Hematopoietic multipotent progenitor cell treated with erythropoietin and hydrocortisone succinate and interleukin-3 and kit ligand, for 4 days (in vitro differentiated cells): ENCODE measurements at regions not wholly inside any gene's neighbourhood (a gene's known extent, or its start where the extent isn't known, plus 50 kb on each side); places are given as distances from the start of the nearest gene placed in this dataset.
A peak's percentile ranks its signal among the peaks of the same experiment; 100 is the strongest.
"Not testable (repeated sequence)": the region's sequence is repeated elsewhere in the genome, so short reads cannot be mapped to it uniquely, and the experiment has no call there.

Source experiments
- DNase-seq: peaks from one replicate; pipeline ENCODE4 v3.0.0-alpha.2; 2015

DNA sequence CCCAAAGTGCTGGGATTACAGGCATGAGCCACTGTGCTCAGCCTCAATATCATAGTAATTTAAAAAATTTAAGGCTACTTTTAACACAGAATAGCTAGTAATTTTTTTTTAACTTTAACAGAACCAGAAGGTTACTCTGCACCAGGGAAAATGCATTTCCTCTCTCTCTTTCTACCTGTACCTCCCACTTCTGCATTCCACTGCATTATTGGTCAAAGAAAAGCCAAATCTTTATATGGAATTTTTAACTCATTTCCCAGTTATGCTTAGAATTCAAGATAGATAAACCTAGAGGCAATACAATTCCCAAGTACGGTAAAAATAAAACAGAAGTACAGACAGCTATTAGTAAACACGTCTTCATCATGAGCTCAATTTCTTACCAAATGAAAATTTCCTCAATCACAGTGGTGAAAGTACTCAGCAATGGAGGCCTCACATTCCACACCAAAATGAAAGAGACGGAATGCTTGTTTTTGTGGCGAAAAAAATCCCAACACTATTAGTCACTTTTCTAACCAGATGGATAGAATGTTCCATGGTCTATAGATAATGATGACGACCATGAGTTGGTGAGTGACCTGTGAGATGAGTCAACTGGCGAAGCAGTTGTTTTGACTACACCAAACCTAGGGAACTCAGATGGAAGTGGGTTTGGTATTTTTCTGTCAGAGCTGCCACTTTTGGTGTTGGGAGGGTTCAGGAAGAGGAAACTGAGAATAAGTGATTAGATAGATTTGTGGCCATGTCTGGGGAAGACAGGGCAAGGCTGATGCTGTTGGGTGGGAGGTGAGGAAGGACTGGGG is 104.7 kb upstream of the SGK1 start:
- DNase-seq, result no peak

DNA sequence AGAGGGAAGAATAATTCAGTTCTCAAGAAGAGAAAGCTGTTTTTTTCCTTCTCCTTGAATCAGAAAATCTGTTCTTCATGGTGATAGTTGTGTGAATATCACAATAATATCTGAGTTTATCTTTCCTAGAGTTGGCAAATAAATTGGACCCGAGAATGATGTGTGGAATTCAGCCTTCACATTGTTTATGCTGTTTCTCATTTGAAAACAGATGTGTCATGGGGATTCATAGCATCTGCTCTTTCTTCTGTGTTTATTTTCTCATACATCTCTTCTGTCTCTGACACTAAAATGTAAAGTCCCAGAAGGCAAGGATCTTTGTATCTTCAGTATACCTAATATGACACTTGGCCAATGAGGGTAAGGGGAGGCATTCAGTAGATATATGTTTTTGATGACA is 103.6 kb upstream of the SGK1 start:
- DNase-seq, result no peak

DNA sequence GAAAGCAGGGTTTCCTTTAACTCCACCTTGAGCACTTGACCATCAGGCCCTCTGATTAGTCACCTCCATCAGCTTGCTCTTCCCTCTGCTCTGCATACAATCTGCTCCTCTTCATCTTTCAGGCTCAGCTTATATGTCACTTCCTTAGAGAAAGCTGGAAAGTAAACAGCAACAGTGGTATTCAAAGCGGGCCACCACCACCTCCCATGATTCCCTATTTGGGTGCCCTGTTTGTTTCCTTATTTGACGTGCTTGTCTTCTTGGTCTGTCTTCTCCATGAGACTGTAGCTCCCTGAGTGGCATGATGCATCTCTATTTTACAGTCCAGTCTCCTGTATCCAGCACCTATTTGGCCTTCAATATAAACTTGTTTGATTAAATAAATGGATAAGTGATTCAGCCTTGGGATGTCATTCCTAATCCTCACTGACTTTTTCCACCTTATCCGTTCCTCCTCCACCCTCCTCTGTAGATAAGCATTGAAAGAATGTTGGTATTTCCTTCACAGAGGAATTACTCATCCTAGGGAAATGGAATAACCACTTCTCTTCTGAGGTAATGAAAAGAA is 102.8 kb upstream of the SGK1 start:
- DNase-seq, result no peak

DNA sequence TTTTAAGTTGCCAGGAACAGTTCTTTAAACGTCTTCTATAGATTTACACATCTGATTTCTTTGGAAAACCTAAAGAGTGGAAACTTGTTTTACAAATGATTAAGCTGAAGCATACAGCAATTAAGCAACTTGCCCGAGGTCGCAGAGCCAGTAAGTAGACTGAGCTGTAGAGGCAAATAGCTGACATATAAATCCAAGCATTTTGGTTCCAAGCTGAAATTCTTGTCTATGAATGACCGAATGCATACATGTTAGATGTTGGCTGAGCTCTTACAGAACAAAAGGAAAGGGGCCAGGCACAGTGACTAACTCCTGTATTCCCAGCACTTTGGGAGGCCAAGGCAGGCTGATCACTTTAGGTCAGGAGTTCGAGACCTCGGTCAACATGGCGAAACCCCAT is 101.8 kb upstream of the SGK1 start:
- no peak for DNase-seq

DNA sequence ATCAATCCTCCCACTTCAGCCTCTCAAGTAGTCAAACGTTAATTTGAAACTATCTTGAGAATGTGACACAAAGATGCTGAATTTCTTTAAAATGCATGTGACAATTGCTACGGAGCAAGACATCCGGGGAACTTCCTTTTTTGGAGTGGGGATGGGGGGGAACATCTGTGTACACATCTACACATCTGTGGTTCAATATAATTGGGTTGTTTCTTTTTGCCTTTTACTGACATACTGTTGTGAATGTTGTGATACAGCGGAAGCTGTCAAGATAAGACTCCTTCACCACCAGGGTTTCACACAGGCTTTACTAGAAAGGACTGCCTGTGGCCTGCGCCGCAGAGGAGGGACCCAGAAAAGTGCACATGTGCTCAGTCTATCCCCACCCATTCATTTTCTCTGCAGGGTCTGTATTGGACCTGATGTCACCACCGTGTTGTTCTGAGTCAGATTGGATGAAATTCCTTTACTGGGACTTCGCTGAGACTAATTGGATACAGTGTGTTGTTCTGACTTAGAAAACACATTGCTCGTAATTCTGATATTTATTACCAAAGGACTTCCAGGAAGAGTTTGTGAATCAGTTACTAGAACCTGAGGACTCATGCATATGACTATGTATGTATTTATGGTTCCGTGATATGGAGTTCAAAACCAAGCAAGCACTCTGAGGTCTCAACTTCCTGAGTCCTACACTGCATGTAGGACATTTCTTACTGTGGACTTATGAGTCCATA is 98.7 kb upstream of the SGK1 start:
- peak; percentile 30 for DNase-seq

DNA sequence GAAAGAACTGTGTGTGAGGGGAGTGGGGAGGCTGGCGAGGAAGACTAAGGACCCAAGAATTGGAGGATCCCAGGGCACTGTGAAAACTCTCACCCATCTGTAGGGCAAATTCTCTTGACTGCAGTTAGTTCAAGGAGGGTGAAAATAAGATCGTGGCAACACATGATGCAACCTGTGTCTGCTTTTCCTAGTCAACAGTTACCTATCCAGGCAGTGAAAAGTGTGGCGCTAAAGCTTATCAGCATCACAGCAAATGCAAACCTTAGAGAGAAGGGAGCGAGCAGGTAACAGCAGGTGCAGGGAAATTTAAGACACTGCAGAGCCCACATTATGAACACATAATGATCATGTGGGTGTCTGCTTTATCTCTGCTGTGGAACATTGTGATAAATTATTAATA is 97.7 kb upstream of the SGK1 start:
- DNase-seq, result no peak

DNA sequence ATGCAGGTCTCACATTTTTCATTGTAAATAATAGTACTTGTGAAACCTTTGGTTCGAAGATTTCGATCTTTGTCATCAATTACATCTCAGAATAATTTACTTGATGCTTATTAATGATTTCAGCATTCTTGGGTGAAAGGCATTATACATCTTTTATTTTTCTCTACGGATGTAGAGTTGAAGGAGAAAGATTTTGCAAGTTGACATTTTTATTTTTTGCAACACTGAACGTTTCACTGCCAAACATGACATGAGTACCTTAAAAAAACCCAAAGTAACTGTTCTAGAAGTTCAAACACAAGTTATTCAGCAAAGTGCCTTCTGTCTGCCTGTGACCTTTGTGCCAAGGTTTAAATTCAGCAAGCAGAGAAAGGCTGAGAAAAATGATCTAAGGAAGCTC is 97.3 kb upstream of the SGK1 start:
- no peak for DNase-seq

DNA sequence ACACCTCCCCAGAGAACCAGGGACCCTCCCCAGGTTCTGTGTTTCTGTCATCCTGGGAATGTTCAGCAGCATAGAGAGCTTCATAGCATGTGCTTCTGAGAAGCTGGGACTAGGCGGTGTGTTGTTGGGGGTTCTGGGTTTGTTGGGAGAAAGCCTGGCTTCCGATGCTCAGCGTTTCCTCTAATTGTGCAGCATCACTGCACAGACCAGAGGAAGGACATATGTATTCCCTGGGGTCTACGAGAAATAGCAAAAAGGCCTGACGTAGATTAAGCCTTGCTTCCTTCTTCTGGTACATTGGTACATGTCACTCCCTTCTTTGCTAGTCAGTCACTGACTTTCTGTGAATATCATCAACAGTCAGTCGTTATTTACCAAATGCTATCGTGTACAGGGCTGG is 96.9 kb upstream of the SGK1 start:
- no peak for DNase-seq

DNA sequence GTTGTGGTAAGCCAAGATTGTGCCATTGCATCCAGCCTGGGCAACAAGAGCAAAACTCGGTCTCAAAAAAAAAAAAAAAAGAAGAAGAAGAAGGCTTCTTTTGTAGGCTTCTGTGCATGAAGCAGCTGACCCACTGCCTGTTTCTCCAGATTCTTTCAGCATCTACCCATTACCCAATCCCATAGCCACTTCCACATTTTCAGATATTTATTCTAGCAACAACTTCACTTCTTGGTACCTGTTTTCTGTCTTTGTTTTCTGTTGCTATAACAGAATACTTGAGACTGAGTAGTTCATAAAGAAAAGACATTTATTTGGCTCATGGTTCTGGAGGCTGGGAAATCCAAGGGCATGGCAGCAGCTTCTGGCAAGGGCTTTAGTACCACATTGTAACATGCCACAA is 95.3 kb upstream of the SGK1 start:
- peak; percentile 56 for DNase-seq

DNA sequence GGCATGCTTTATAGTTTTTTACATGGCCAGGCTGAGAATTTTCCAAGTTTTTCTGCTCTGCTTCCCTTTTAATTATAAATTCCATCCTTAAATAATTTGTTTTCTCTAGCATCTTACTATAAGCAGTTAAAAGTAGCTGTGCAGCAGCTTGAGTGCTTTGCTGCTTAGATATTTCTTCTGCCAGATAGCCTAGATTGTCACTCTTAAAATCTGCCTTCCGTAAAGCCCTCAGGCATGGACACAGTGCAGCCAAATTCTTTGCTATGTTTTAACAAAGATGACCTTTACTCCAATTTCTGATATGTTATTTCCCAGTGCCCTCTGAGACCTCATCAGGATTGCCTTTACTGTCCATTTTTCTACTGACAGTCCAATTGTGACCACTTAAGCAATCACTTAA is 92.6 kb upstream of the SGK1 start:
- DNase-seq, result no peak

DNA sequence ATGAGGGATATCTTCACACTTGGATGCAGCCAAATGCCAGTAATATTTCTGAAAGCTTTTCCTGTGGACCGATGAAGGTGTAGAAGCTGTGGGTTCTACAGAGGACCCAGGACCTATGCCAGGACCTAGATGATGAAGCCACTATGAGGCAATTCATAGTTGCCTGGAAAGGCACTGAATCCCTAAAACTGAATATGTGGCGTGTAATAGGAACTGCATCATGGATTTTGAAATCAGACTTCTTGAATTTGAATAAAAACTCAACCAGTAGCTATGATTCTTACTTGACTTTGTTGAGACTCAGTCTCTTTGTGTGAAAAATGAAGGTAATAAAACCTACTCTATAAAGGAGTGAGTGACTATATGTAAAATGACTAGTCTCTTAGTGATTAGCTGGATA is 89.9 kb upstream of the SGK1 start:
- no peak for DNase-seq

DNA sequence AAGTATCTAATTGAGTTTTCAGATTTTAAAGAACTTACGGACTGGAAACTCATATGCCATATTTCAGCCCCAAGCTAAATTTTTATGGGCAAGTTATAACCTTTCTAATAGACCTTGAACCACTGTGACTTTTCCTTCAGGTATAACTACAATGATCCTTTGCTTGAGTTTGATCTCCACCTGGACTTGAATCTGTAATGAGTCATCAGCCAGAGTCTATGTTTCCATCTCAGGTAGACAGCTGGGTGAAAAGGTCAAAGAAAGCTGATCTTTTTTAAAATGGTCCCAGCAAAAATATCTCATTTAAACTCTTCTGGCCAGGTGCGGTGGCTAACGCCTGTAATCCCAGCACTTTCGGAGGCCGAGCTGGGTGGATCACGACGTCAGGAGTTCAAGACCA is 88.4 kb upstream of the SGK1 start:
- no peak for DNase-seq

DNA sequence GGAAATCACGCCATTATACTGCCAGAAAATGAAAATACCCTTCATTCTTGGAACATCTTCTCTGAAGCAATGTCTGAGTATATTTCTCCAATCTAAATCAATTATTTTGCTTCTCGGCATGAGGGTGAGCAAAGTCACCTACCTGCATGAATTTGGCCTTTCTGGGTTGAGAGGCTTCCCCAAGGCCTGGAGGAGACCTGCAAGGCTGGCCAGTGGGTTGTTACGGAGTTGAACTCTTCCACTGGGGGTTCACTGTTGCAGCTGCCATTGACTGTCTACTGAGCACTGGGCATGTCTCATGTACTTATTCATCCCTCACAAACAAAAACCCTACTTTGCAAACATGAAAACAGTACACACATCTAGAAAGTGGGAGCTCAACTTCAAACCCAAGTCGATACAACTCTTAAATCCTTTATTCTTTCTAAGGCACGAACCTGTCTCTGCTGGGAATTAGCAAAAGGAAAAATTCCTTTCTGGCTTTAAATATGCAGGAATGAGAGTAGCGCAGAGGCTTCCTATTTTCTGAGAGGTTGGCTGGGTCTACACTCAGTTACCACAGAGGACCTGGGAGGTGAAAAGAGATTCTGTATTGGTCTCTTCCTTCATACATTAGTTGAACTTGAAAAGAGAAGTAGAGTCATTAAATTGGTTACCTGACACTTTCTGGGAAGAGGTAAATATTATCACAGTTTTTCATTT is 87.6 kb upstream of the SGK1 start:
- no peak for DNase-seq

DNA sequence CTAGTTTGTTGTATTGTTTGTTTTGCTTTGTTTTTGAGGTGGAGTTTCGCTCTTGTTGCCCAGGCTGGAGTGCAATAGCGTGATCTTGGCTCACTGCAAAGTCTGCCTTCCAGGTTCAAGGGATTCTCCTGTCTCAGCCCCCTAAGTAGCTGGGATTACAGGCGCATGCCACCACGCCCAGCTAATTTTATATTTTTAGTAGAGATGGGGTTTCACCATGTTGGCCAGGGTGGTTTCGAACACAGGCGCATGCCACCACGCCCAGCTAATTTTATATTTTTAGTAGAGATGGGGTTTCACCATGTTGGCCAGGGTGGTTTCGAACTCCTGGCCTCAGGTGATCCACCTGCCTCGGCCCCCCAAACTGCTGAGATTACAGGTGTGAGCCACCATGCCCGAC is 85.4 kb upstream of the SGK1 start:
- DNase-seq, result not testable (repeated sequence)

DNA sequence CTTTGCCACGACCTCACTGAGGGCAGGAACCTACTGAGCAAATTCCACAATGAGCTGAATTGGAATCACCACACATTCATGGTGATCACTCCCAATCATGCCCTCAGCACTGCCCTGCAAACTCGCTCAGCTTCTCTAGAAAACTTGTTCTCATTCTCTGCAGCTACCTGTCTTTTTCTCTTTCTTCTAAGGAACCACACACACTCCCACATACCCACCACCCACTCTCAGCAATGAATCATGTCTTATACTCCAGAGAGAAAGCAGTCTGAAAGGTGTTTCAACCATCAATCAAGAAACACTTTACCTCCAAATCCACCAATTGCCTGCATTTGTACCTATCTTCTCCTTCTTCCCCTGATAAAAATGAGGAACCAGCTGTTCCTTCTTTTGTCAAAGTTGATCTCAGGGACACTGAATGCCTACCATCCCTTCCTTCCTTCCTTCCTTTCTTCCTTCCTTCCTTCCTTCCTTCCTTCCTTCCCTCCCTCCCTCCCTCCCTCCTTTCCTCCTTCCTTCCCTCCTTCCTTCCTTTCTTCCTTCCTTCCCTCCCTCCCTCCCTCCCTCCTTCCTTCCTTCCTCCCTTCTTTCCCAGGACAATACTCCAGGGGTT is 84.6 kb upstream of the SGK1 start:
- DNase-seq, result no peak

DNA sequence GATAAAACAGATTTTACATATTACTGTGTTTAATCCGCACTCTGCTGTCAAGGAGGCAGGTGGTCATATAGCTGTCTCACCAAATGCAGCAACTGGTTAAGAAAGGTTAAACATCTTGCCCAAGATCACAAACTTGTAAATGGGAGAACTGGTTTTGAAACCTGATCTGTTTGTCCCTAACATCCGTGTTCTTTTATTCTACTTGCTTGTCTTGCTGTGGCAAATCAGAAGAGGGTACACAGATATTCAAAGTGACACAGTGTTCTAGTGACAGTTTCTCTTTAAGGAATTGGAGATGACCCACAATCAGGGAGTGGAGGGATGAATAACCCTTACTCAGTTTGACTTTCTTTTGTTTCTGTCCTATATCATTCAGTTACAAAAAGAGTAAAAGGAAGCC is 83.0 kb upstream of the SGK1 start:
- DNase-seq, result no peak

DNA sequence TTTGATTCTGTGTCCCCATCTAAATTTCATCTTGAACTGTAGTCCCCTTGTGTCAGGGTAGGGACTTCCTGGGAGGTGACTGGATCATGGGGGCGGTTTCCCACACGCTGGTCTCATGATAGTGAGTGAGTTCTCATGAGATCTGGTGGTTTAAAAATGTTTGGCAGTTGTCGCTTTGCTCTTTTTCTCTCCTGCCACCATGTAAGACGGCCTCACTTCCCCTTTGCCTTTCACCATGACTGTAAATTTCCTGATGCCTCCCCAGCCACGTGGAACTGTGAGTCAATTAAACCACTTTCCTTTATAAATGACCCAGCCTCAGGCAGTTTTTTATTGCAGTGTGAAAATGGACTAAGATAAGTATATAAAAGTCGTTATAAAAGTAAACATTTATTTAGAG is 80.5 kb upstream of the SGK1 start:
- peak; percentile 39 for DNase-seq

DNA sequence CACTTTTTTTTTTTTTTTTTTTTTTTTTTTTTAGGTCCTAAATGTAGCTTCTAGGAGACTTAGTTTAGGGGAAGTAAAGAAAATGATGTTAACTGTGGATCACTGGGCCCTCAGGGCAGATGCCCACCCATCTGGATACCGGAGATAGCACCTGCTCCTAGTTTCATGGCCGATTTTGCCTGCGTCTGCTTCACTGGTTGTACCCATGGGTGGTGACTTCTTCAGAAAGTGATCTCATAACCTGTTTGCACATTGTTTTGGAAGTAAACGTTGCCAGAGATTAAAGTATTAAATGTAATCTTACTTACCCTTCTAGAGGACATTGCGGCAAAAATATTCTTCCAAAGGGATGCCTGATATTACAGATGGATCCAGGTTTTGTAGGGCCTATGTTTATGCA is 79.8 kb upstream of the SGK1 start:
- no peak for DNase-seq

DNA sequence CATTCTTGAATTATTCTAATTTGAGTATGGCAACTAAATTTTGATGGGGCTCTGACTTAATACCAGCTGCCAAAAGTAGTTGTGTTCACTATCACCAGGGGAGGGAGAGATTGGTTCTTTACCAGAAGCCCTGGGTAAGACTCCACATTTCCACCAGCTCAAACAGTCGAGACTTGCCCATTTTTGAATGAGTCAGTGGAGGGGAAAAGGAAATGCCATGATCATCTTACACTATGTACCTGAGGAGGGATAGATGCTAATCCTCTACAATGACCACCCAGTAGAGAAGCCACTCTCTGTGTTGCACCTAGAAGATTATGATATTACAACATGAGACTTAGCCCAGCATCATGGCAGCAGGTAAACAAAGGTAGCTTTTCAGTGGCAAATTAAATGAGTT is 77.0 kb upstream of the SGK1 start:
- no peak for DNase-seq

DNA sequence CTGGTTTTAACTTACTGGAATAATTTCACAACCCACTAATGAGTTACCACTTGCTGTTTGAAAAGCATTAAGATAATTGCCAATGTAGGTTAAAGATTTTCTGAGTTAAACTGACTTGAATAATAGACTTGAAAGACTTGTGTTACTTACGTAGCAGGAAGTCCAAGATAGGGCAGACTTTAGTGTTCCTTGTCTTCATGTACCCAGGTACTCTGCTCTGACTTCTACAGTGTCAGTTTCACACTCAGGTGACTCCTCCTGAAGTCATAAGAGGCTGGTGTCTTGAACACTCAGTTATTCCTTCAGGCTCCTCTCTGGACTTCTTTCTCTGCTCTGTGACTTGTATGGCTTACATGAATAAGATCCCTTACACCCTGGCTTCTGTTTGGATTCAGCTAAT is 76.3 kb upstream of the SGK1 start:
- DNase-seq, result no peak

DNA sequence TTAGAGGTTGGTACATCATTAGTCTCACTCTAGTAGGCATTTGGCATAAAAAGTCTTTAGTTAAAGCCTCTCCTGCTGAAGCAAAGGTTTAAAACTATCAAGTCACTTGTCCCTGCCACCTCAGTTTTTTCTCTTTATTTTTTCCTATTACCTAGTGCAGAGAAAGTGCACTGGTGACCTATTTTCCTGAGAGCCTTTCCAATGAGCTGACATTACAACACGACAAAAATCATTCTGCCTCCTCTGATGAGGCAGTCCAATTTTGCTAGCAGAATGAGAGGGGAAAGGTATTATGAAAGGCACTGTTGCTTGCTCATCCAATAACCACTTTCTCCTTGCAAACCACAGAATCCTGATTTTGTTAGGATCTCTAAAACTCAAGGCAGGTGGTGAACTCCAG is 73.3 kb upstream of the SGK1 start:
- no peak for DNase-seq

DNA sequence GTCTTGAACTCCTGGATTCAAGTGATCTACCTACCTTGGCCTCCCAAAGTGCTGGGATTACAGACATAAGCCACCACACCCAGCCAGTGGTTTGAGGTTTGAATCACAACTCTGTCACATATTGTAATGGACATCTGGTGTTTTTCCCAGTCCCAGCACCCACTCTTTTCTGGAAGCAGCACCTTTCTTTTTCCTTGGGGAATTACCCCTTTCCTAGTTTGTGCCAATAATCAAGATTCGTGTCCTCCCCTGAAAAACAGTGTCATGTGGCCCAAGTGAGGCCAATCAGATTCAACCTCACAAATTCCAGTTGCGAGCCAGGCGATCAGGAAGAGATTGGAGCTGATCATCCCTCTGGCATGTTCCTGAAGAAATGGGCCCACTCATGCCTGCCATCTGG is 71.7 kb upstream of the SGK1 start:
- no peak for DNase-seq

DNA sequence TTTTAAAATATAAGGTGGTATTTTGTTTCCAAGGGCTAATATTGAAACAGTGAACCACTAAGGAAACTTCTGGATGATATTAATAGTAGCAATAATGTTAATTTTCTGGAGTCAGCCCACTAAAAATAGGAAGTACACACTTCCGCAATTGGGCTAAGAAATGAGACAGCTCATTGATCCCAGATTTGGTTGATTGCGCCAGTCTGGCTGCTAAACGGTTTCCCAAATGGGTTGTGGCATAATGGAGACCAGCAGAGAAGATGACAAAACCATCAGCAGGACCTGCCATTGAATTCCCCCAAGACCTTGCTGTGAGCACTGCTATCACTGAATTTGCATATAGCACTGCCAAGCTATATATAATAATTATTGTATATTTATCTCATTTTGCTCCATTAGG is 71.2 kb upstream of the SGK1 start:
- peak; percentile 49 for DNase-seq
